ENCODE measurements at regions not wholly inside any gene's neighbourhood (a gene's known extent, or its start where the extent isn't known, plus 50 kb on each side); places are given as distances from the start of the nearest gene placed in this dataset.
"Not testable (repeated sequence)": the region's sequence is repeated elsewhere in the genome, so short reads cannot be mapped to it uniquely, and the experiment has no call there.

DNA sequence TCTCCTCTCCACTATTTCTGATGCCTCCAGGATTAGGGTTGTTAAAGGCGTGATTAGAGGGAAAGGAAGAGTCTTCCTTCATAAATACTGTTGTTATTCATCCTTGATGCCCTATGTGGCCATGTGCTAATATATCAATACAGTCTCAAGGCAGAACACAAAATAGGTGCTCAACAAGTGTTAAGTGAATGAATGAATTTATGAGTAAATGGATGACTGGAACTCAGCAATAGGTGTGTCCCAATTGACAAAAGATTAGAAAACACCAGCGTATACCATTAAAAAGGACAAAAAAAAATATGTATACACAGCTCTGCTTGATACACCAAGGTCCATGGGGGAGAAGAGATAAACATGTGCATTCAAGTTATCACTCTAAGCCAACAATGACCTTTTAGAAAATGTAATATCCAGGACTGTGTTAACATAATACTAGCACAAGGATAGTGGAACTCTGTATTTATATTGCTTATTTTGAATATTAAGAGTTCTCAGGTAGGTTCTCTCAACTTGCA, 171.2 kb upstream of the MYLIP start:
- no peak for DNase-seq (ENCODE audit: low read depth in 2 of 2, low spot score in 1 of 2)

DNA sequence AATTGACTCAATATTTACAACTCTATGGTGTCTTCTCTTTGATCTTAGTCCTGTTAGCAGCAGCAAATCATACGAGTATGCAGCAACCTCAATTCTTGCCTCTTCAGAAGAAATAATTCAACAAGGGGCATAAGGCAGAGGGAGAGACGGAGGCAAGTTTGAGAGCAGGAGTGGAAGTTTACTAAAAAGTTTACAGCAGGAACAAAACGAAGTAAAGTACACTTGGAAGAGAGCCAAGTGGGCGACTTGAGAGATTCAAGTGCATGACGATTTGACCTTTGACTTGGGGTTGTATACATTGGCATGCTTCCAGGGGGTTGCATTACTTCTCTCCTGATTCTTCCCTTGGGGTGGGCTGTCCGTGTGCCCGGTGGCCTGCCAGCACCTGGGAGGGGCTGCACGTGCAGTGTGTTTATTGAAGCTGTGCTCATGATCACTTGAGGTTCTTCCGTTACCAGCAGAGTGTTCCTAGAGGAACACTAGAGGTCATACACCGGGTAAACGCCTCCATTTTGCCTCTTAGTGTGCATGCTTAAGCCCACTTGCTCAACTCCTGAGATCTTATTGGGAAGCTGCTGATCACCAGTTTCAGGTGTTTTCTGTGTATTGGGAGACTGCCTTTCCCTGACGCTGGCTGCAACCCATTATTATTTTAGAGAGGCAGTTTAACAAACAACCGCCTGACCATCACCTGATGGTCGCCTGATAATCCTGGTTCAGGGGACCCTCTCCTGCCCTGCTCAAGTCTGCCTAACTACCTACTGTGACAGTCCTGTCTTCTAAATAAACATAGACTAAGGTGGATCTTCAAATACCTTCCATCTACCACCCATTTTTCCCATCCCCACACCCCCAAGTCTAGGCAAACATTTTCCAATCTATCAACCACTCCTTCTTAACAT, 172.4 kb upstream of the MYLIP start:
- no peak for DNase-seq (ENCODE audit: low read depth in 2 of 2, low spot score in 1 of 2)

DNA sequence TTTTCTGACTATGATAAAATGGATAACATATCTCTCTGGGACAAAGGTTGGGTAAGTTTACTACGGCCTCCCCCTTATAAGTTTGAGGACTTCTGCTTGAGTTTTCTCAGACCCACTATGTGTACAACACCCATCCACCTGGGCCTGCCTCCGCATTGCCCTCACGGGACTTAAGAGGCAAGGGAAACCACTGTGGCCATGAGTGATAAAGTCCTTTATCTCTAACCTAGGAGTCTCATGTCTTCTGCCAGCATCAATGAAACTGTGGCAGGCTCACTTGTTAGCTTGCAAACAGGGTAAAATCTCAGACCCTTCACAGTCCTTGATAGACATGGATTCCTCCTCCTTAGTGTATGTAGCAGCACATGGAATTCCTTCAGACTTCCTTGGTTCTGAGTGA, 173.4 kb upstream of the MYLIP start:
- DNase-seq (ENCODE audit: low read depth in 2 of 2, low spot score in 1 of 2) = no peak

DNA sequence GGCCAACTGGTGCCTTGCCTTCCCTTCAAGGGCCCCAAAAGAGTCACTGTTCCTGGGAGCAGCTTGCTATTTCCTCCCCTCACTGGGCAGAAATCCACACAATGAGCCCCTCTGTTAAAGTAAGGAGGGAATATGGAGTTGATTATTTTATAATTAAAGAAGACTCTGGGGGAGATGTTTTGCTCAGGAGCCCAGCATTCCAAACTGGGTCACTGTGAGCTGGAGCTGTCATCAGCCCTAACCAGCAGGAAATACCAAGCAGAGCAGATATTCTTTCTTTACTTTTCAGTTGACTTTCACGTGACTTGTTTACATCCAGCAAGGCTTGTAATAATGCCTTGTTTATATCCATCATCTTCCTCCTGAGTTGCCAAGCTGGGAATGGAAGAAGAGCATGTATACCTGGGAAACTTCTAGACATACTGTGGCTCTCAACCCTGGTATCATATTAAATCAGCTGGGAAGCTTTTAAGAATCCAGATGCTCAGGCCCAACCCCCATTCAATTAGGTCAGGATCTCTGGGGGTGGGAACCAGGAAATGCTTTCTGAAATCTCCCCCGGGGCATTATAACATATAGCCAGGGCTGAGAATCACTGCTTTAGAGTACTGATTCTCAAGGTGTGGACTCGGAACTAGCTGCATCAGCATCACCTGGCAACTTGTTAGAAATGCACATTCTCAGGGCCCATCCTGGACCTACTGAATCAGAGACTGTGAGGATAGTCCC, 175.6 kb upstream of the MYLIP start:
- no peak for DNase-seq (ENCODE audit: low read depth in 2 of 2, low spot score in 1 of 2)

DNA sequence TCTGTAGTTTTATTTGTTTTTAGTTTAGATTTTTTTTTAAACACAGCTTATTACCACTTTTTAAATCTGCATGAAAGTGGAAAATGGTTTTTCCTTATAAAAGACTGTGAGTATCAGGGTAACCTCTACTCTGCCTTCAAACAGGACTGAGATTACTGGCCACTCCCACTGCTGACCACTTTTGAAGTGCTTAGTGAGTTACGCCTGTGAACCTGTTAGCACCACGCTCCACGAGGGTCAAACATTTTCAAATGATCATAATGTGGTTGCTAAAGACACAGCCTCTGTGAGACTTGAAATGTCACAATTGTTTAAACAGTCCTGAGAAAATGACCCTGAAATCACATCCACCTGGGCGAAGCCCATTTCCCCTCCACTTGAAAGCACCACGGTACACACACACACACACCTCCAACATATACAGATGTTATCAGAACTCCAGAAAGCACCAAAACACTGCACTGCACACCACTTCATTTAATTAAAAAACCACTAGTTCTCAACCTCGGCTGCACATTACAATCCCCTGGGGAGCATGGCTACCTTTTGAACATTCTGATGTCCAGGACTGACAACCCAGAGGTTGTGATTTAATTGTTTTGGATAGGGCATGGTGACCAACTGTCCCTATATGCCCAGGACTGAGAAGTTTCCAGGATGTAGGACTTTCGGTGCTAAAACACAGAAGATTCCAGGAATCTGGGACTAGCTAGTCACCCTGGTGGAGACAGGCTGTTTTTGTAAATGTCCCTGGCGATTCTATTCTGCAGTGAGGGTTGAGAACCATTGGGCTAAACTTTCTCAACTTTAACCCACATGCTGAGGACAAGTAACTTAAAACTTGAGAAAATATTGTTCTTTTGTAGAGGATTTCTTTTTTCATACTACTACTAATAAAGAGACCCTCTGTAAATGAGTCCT, 176.4 kb upstream of the MYLIP start:
- DNase-seq (ENCODE audit: low read depth in 2 of 2, low spot score in 1 of 2) = no peak

DNA sequence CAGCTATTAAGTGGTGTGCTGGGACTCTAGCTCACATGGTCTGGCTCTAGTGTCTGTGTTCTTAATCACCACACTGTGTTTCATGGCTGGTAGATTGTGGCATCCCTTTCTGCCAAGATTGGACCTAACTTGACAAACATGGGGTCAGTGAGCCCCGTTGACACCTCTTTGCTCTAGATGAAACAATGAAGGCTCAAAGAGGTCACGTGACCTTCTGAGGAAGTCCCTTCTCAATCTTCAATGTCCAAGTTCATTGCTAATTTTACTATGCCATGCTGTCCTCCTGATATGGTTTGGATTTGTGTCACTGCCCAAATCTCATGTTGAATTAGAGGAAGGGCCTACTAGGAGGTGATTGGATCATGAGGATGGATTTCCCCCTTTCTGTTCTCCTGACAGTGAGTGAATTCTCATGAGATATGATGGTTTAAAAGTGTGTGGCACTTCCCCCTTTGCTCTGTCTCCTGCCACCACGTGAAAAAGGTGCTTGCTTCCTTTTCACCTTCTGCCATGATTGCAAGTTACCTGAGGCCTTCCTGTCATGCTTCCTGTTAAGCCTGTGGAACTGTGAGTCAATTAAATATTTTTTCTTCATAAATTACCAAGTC, 177.8 kb upstream of the MYLIP start:
- no peak for DNase-seq (ENCODE audit: low read depth in 2 of 2, low spot score in 1 of 2)

DNA sequence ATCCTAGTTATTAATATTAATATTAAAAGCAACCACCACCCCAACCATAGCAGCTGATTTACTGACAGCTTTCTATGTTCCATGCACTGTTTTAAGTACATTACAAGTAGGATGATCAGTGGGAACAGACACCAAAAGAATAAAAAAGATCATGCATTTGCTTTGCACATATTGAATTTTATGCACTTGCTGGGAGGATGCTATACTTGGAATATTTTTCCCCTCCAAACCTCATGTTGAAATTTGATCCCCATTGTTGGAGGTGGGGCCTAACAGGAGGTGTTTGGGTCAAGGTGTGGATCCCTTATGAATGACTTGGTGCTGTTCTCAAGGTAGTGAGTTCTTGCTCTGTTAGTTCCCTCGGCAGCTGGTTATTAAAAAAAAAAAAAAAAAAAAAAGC, 178.9 kb upstream of the MYLIP start:
- no peak for DNase-seq (ENCODE audit: low read depth in 2 of 2, low spot score in 1 of 2)

DNA sequence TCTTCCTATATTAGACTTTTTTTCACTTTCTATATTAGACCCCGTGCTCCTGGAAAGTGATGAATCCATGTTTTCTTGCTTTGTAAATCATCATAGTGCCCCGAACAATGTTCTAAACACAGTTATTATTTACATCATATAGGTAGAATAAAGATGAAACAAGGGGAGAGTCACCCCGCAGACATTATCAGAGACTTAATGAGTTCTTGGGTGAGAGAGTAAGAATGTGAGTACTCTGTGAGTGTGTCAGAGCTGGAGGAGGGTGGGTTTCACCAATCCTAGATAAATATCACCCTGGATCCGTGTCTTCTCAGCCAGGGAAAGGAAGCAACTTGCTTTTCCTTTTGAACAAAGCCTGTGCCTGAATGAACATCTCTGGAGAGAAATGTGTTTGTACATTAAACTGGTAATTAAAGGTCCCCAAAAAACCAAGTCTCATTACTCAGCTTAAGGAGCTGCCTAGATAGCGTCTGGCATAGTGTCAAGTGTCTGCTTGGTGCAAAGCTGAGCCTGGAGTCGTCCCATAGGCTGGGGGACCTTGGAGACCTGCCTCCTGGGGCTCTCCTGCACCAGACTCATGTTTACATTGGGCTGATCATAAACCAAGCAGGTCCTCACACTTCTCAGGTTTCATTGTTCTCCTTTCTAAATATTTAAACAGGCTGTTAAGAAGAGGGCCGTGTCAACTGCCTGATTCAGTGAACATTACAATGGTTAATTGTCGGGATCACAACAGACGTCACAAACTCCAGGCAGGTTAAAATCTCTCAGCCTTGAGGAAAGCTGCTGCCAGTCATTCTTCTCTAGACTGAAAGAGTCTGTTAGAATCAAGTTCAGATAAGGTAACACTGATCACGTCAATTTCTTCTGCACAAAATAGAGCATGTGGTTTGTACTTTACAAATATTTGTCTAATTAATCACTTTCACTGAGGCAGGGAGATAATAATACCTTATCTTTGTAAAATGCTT, 179.7 kb upstream of the MYLIP start:
- DNase-seq (ENCODE audit: low read depth in 2 of 2, low spot score in 1 of 2) = no peak

DNA sequence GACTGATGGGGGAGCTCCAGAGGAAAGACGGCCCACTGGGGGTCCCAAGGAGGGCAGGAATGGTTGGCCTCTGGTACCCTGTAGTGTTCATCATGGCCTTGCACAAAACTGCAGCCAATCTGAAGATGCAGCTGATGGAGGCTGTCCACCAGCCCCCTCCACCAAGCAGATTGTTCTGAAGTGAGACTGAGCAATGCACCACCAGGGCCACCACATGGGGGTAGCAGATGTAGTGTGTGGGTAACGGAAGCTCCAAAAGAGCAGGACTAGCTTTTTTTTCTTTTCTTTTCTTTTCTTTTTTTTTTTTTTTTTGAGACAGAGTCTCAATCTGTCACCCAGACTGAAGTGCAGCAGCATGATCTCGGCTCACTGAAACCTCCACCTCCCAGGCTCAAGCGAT, 181.0 kb upstream of the MYLIP start:
- no peak for DNase-seq (ENCODE audit: low read depth in 2 of 2, low spot score in 1 of 2)

DNA sequence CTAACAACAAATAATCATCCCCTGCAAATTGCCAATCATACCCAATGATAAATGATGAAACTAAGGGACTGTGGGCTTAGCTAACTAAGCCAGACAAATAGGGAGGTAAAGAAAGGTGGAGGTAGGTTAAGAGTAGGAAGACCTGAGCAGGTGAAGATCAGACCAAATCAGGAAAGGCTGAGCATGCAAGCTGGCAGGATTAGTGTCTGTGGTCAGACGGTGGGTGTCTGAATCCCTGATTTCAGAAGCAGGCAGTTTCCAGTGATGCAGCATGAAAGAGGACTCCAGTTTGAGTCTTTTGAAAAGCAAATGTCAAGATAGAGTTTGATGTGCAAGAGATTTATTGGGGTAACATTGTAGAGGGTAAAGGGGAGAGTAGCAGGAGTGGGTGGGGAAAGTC, 181.4 kb upstream of the MYLIP start:
- DNase-seq (ENCODE audit: low read depth in 2 of 2, low spot score in 1 of 2) = no peak

DNA sequence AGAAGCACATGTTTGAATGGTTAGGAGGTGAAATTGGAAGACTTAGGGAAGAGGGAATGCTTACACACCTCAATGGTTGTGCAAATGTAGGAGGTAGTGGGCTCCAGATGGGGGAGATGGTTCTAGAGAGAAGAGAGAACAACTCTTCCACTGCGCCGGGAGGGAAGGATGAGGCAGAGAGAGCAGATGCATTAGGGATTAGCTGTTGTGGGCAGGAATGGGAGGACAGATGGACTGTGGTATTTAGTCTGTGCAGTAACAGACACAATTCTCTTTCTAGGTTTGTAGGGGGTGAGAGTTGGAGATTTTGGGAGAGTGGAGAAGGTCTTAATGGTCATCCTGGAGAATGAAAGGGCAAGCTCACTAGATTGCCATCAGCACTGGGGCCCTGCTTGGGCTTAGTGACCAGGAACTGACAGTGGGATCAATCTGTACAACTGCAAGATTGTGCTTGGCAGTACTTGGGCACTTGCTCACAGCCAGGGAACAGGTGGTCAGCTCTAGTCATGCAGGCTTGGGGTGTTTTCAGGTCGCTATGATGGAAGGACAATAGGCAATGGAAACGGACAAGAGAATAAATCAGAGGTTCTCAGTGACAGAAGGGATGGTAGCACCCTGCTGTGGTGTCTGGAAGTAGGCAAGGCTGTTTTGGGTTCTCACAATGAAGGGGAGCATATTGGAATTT, 182.0 kb upstream of the MYLIP start:
- DNase-seq (ENCODE audit: low read depth in 2 of 2, low spot score in 1 of 2) = no peak

DNA sequence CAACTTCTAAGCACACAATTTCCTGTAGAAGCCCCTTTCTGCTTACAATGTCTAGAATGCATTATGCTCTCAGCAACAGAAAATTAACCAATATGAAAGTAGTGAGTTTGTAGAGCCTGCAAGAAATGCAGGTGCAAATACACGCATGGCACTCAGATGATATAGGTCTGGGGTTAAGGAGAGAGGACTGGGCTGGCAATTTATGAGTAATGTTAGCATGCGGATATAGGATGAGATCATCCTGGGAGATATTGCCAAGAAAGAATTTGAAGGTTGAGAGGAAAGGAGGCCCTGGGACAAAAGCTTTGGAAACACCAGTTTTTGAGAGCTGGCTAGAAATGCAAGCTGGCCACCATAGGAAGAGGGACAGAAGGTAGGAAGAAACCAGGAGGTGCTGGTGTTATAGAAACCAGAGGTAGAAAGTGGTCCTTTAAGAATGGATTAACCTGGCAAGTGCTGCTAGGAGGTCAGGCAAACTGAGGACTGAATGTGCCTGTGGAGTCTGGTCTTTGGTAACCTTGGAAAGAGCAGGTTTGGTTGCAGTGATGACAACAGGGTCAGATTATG, 183.2 kb upstream of the MYLIP start:
- DNase-seq (ENCODE audit: low read depth in 2 of 2, low spot score in 1 of 2) = no peak

DNA sequence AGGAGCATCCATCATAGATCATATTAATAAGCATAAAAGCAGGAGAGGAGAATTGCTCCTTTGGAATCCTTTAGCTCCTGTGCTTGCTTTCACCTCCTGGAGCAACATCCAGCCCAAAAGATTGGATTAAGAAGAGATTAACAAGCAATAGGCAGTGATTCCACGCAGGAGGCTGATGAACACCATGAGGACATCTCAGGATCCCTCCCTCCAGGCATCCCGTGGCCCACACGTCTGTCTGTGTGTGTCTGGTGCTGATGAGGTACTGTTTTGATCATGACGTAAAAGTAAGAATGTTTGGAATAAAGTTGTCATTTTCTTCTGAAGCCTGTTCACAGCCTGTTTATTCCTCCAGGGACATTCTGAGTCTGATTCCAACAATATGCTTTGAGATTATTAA, 185.5 kb upstream of the MYLIP start:
- DNase-seq (ENCODE audit: low read depth in 2 of 2, low spot score in 1 of 2) = no peak

DNA sequence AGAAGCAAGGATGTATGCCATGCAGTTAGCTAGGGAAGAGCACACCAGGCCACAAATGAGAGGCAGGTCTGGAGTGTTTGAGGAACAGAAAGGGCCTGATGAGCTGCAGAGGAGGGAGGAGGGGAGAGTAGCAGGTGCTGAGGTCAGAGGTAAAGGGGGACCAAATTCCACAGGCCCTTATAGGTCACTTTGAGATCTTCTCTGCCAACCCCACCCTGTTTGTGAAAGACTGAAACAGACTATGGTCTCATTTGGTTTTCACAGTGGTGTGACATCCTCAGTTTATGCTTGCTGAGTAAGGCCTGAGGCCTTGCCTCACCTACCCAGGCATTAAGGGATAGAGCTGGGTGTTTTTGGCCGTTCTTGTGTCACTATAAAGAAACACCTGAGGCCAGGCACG, 187.7 kb upstream of the MYLIP start:
- no peak for DNase-seq (ENCODE audit: low read depth in 2 of 2, low spot score in 1 of 2)

DNA sequence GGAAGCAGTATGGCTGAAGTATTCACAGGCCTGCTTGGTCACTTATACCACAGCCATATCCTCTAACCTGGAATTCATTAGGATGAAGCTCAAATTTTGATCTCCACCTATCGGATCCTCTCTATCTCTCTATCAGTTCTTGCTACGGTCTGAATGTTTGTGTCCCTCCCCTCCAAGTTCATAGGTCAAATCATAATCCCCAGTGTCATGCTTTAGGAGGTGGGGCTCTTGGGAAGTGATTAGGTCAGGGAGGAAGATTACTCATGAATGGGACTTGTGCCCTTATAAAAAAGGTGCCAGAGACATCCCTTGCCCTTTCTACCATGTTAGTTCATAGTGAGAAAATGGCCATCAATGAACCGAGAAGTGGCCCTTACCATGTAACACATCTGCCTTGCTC, 190.8 kb upstream of the MYLIP start:
- no peak for DNase-seq (ENCODE audit: low read depth in 2 of 2, low spot score in 1 of 2)

DNA sequence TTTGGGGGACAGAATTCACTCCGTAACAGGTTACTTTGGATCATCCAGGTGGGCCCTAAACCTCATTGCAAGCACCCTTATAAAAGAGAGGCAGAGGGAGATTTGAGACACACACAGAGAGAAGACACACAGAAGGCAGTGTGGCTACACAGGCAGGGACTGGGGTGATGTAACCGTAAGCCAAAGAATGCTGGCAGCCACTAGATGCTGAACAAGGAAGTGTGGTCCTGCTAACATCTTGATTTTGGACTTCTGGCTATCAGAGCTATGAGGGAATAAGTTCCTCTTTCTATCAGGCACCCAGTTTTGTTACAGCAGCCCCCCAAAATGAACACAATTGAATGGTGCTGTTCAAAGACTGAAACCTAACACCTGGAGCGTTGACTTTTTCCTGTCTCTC, 191.3 kb upstream of the MYLIP start:
- DNase-seq (ENCODE audit: low read depth in 2 of 2, low spot score in 1 of 2) = no peak

DNA sequence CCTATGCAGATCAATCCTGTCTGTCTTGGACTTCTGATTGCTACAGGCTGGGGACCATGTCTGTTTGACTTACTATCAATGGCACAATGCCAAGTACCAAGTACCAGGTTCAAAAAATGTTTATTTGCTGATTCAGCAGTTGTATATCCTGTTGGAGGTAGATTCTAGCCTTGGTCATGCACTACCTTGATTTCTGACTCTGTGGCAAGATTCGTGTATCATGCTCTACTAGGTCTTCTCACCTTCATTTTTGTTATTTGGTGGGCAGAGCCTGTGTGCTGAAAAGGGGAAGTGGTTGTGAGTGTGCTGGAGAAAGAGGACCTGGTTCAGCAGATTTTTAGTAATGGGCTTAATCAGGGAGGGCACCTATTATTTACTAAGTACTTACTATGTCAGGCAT, 192.4 kb upstream of the MYLIP start:
- no peak for DNase-seq (ENCODE audit: low read depth in 2 of 2, low spot score in 1 of 2)

DNA sequence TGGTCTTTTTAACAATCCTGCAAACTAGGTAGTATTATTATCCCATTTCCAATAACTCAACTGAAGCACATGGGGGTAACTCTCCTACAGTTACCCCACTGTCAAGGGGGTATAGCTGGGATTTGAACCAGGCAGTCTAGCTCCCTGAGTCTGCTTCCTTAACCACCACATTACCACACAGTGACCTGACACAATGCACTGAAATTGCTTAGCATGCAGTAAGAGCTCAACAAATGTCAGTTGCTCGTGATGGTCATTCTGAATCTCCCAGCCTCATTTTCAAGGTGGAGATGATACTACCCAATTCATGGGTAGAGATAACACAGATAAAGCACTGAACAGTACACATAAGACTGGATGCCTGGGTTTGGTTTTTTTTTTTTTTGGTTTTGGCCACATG, 193.2 kb upstream of the MYLIP start:
- no peak for DNase-seq (ENCODE audit: low read depth in 2 of 2, low spot score in 1 of 2)

DNA sequence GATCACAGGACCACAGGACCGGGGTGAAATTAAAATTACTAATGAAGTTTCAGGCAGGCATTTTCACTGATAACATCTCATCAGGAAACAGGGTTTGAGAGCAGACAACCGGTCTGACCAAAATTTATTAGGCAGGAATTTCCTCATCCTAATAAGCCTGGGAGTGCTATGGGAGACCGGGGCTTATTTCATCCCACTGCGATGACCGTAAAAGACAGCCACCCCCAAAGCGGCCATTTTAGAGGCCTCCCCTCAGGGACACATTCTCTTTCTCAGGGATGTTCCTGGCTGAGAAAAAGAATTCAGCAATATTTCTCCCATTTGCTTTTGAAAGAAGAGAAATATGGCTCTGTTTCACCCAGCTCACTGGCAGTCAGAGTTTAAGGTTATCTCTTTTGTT, 197.2 kb upstream of the MYLIP start:
- not testable (repeated sequence) for DNase-seq (ENCODE audit: low read depth in 2 of 2, low spot score in 1 of 2)
